ENCODE measurements at regions not wholly inside any gene's neighbourhood (a gene's known extent, or its start where the extent isn't known, plus 50 kb on each side); places are given as distances from the start of the nearest gene placed in this dataset.
A peak's percentile ranks its signal among the peaks of the same experiment; 100 is the strongest.

DNA sequence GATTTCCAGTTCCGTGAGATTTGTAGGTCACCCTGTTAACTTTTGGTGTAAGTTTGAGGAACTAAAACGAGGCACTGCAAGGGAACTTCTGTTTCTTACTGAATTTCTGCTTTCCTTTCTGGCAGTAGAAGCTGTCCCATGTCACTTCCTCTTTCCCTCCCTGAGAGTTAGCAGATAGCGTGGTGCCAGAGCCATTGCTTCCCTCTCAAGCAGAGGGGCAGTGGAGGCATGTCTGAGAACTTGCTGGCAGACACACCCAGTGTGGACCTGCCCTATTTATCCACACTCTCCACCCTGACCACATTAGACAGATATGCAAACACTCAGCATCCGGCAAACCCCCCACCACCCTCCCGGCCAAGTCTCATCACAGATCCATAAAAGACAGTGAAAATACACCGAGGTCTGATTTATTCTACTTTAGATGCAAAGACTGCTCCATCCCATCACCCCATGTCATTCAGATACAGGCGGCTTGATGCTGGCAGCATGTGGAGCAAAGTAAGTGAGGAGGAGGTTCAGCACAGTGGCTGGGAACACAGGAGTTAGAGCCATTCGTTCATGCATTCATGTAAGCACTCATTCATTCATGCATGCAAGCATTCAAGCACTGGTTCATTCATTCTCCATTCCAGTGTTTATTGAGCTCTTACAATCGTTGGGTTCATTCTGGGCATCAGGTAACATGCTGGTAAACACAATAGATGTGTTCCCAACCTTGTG, 324.7 kb downstream of the SHQ1 start:
- no peak for DNase-seq (ENCODE audit: low read depth)
- H3K4me3 ChIP-seq (ENCODE audit: low read depth, low read length) = no peak overlapping the region
- TF ChIP-seq, protein P1, sequence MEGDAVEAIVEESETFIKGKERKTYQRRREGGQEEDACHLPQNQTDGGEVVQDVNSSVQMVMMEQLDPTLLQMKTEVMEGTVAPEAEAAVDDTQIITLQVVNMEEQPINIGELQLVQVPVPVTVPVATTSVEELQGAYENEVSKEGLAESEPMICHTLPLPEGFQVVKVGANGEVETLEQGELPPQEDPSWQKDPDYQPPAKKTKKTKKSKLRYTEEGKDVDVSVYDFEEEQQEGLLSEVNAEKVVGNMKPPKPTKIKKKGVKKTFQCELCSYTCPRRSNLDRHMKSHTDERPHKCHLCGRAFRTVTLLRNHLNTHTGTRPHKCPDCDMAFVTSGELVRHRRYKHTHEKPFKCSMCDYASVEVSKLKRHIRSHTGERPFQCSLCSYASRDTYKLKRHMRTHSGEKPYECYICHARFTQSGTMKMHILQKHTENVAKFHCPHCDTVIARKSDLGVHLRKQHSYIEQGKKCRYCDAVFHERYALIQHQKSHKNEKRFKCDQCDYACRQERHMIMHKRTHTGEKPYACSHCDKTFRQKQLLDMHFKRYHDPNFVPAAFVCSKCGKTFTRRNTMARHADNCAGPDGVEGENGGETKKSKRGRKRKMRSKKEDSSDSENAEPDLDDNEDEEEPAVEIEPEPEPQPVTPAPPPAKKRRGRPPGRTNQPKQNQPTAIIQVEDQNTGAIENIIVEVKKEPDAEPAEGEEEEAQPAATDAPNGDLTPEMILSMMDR (IDR thresholded peaks at IDR 0.05; ENCODE audit: insufficient read depth, low read length, poor library complexity, severe bottlenecking) = no peak

GRCh38 chr3:72520690-72521308, 327.4 kb downstream of the SHQ1 start:
- Histone ChIP-seq H3K36me3 (ENCODE audit: control insufficient read depth, insufficient read depth, low read length) (no peaks in the 10 kb centered on the region), H3K27me3 (ENCODE audit: control insufficient read depth, insufficient read depth, low read length) (no peaks in the 10 kb centered on the region), H3K4me3 (ENCODE audit: low read depth, low read length) (no peak overlapping the region)
- DNase-seq (ENCODE audit: low read depth) = peak; percentile 80
- TF ChIP-seq, protein P1 (IDR thresholded peaks at IDR 0.05; ENCODE audit: insufficient read depth, low read length, poor library complexity, severe bottlenecking) = no peak

More for the DNA sequence above, 324.7 kb downstream of the SHQ1 start:
- H3K27me3 ChIP-seq (ENCODE audit: control insufficient read depth, insufficient read depth, low read length) = no peaks in the 10 kb centered on the region
- no peaks in the 10 kb centered on the region for H3K36me3 ChIP-seq (ENCODE audit: control insufficient read depth, insufficient read depth, low read length)

- no peak for DNase-seq (ENCODE audit: low read depth)
- TF ChIP-seq, protein P1 (IDR thresholded peaks at IDR 0.05; ENCODE audit: insufficient read depth, low read length, poor library complexity, severe bottlenecking) = no peak
- Histone ChIP-seq H3K36me3 (ENCODE audit: control insufficient read depth, insufficient read depth, low read length) (no peaks in the 10 kb centered on the region), H3K27me3 (ENCODE audit: control insufficient read depth, insufficient read depth, low read length) (no peaks in the 10 kb centered on the region), H3K4me3 (ENCODE audit: low read depth, low read length) (no peak overlapping the region)
These were observed 328.2 kb downstream of the SHQ1 start for GRCh38 chr3:72519946-72520604.

DNA sequence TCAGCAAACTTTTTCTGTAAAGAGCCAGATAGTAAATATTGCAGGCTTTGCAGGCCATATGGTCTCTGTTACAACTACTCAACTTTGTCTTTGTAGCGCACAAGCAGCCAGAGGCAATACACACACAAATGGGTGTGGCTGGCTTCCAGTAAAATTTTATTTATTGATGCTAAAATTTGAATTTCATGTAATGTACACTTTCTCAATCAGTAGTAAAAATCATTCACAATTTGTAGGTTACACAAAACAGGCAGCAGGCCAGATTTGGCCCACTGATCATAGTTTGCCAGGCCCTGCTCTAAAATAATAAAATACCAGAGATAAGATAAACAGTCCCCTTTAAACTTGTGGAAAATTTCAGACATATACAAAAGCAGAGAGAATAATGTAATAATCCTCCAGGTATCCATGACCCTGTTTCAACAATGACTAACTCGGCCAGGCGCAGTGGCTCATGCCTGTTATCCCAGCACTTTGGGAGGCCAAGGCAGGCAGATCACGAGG, 330.3 kb downstream of the SHQ1 start:
- no peak for DNase-seq (ENCODE audit: low read depth)
- TF ChIP-seq, protein P1 (IDR thresholded peaks at IDR 0.05; ENCODE audit: insufficient read depth, low read length, poor library complexity, severe bottlenecking) = no peak
- H3K4me3 ChIP-seq (ENCODE audit: low read depth, low read length) = no peak overlapping the region

GRCh38 chr3:72517336-72517735, 330.9 kb downstream of the SHQ1 start:
- Histone ChIP-seq H3K36me3 (ENCODE audit: control insufficient read depth, insufficient read depth, low read length) (no peaks in the 10 kb centered on the region), H3K27me3 (ENCODE audit: control insufficient read depth, insufficient read depth, low read length) (no peaks in the 10 kb centered on the region), H3K4me3 (ENCODE audit: low read depth, low read length) (no peak overlapping the region)
- DNase-seq (ENCODE audit: low read depth) = no peak
- TF ChIP-seq, protein P1 (IDR thresholded peaks at IDR 0.05; ENCODE audit: insufficient read depth, low read length, poor library complexity, severe bottlenecking) = no peak

More for the DNA sequence above, 330.3 kb downstream of the SHQ1 start:
- Histone ChIP-seq H3K36me3 (ENCODE audit: control insufficient read depth, insufficient read depth, low read length) (no peaks in the 10 kb centered on the region), H3K27me3 (ENCODE audit: control insufficient read depth, insufficient read depth, low read length) (no peaks in the 10 kb centered on the region)

Data from kidney epithelial cell (primary cell).